Umbilical cord (tissue), 1 donor: ENCODE measurements at regions not wholly inside any gene's neighbourhood (a gene's known extent, or its start where the extent isn't known, plus 50 kb on each side); places are given as distances from the start of the nearest gene placed in this dataset.

ENCODE experiments used
- DNase-seq: peaks from one replicate; pipeline ENCODE4 v3.0.0-alpha.2; 2015; ENCODE audit warnings: low spot score

DNA sequence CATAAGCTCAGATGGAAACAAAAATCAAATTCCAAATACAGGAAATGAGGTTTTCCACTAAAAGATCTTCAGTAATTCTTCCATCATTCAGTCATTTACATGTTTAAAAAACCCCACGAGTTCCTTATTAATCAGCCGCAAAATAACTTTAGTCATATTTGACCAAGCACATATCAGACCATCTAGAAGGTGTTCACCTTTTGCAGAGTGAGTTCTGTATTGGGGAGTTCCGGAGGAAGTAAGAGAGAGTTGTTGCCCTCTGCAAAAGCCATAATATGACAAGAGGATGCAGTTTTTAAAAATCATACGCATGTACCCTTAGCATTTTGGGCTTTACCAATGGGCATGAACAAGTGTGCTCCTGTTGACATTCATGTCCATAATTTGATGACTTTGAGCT is 61.6 kb downstream of the CCR1 start:
- DNase-seq: no peak

DNA sequence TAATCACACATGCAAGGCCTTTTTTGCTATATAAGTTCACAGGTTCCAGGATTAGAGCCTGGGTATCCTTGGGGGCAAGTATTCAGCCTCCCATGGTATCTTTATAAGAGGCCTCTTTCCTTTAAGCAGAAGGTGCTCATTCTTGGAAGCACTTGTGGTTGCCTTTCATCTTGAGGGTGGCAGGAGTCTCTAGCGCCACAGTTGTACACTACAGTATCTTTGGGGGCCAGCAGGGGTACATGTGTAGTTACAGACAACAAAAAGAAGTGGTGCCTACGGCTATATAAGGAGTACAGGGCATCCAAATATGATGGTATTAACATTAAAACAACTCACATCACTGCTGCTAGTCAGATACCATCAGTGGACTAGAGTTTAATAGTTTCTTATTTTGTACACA is 62.1 kb downstream of the CCR1 start:
- DNase-seq: no peak

DNA sequence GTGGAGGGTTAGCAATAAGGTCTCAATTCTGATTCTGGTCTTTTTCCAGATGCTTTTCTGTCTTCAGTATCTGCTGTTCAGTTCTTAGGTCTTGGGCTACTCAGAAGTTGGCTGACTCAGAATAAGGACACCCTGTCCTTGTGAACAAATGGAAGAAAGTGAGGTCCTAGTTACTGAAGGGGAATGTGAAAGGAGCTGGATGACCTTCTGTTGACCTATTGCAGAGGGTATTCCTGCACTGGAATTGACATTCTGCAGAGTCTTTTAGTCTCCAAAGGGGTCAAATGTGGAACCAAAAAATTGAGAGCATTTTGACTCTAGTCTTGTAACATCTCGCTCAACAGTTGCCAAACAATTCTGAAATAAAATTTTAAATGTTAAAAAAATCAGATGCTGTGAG is 63.0 kb downstream of the CCR1 start:
- DNase-seq: no peak

DNA sequence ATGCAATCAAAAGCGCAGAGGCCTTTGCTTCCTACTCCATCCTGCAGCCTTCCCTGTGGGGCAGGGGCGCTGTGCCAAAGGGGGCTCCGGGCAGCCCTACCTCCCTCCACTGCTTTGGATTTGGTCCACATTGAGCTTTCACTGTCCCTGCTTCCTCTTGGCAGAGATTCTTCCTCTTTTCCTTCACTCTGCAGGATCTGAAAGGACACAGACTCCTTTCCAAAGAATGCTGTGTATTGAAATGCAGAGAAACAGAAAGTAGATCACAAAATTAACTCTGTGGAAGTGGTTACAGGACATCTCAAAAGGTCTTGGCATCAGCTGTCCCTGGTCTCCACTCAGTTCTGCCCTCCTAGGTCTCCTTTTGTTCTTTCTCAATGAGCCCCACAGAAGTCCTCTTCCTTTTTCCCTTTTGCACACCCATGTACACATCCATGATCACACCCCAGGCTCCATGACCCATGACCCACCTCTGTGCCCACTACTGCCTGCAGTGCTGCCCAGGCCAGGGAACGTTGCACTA is 64.1 kb downstream of the CCR1 start:
- peak; percentile 47 for DNase-seq

DNA sequence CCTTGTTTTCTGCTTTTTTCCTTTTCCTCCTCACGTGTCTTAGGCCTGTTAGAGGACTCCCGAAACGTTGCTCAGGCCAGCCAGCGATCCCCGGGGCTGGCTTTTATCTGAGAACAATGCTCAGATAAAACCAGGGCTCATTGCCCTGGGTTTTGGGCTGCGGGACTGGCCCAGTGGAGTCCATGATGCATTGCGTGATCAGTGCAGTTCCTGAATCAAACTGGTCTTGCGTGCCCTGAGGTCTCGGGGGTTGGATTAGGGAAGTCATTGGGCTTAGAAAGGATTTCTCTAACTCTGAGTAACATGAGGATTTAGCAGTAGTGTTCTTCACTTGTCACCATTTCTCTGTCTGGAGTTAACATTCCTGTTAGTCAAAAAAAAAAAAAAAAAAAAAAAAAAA is 66.3 kb downstream of the CCR1 start:
- no peak for DNase-seq

DNA sequence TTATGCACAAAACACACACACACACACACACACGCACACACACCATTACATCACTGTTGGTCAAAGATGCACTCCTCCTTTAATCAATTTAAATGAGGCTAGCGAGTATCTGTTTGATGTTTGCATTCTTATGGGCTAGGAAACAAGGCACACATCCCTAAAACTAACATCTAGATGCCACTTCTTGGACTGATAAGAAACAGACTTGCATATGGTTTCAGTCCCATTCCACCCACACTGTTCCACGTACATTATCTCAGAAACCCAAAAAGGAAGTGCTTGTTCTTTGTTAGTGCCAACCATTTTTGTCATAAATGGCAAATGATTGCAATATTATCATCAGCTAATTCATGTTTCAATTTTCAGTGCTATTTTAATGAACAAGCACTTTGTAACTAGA is 69.5 kb downstream of the CCR1 start:
- DNase-seq: no peak

DNA sequence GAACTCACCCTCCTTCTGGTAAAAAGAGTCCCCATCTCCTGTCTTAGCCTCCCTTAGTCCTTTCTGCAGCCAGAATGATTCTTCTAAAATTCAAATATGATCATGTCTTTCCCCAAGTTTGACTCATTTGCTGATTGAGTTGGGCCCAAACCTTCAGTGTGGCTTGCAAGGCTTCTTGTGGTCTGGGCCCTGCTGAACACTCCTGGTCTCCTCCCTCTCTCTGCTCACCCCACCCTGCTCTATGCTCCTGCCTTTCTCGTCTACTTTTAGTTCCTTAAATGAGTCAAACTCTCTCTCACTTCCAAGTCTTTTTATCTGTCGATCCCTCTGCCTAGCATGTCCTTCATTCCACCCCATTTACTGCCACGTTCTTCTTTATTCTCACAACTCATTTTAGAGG is 72.6 kb downstream of the CCR1 start:
- DNase-seq: no peak

DNA sequence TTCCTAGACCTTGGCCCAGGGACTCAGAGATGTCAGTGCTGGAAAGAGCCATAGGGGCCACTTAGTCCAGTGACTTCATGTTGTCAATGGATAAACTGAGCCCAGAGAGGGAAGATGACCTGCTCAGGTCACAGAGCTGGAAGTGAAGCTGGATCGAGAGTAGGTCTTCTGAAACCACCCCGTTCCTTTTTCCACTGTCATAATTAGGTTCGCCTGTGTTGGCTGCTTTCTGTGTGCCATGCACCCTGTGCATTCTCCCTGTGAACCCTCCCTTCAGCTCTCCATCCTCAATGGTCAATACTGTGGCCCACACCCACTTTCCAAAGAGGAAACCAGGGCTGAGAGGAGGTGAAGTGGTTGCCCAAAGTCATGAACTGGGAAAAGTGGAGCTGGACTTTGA is 74.8 kb downstream of the CCR1 start:
- no peak for DNase-seq

DNA sequence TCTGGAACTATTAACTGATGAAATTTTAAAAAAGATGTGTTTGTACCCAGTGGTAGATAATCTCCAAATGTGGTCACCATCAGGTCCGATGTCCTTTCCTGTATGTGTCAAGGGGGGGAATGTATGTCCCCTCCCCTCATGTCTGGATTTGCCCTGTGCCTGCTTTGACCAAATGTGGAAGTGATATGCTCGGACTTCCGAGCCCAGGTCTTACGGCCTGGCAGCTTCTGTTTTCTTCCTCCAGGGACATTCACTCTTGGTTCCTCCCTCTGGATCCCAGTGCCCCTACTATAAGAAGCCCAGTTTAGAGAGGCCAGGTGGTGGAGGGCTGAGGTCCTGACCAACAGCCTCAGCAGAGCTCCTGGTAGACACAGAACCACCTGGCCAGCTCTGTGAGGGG is 75.5 kb downstream of the CCR1 start:
- DNase-seq: no peak

DNA sequence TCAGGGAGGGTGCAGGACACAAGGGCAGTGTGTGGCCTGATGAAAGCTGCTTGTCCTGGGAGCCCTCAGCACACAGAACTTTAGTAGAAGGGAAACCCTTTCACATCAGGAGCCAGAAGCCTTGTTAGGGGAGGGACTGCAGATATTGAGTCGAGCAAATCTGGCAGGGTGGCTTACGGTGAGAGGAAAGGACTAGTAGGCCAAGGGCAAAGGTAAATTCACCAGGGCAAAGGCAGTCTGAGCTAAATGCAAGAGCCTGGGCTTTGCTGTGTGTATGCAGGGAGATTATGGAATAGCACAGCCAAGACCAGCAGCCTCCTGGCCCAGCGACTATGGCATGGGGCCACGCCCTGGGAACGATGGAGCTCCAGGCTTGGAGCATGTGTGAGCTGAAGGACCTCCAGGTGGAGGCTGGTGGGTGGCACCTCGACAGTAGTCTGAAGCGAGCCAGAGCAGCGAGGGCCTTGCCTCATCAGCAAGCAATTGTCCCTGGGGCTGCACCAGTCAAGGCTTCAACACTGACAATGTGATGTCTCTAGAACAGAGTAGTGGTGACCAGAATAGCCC is 76.1 kb downstream of the CCR1 start:
- DNase-seq: no peak

DNA sequence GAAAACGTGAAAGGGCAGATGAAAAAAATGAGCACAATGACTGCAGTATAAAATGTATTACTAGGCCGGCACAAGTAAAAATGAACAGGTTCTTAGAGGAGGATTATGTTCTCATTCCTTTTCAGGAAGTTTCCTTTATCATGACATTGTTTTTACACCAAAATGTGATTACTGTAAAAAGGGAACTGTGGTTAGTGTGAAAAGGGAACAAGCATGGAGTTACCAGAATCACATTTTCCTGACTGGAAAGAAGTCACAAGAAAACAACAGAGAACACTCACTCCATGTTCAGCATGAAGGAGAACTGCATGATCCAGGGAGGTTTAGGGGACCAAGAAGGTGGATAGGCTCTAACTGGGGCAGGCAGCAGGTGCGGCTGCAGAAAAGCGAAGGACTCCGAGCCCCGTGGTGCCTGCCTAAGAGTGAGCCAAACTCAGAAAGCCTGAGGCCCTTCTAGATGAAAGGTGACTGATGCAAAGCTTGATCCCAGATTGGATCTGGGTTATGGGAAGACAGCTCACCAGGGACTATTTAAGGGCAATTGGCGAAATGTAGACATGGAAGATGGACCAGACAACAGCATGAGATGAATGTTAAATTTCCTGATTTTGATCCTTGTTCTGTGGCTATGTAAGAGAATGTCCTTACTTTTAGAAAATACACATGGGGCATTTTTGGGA is 77.3 kb downstream of the CCR1 start:
- DNase-seq: no peak

DNA sequence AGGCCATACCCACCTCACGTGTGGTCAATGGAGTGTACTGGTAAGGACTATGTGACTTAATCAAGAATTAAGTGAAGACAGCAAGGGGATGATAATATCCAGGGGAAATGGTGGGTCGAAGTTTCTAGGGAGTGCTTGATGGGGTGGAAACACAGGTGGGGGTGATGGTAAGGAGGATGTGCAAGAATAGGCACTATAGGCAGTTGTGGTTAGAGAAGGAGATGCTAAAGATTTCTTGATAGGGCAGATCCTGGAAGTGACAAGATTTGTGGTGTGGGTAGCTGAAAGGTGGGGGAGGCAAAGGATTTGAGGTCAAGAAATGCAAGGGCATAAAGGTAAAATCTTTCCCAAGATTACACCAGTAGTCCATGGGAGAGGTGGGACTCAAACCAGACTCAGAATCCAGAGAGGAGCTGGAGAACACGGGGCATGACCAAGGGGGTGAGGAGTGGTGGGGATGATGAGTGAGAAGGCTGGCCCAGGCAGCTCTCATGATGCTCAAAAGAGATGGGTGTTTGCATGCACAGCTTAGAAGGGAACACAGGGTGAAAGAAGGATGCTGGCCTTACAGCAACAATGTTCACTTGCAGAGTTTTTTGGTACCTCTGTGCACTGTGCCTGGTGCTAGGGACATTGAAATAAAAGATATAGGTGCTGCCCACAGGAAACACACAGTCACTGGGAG is 78.4 kb downstream of the CCR1 start:
- DNase-seq: no peak

DNA sequence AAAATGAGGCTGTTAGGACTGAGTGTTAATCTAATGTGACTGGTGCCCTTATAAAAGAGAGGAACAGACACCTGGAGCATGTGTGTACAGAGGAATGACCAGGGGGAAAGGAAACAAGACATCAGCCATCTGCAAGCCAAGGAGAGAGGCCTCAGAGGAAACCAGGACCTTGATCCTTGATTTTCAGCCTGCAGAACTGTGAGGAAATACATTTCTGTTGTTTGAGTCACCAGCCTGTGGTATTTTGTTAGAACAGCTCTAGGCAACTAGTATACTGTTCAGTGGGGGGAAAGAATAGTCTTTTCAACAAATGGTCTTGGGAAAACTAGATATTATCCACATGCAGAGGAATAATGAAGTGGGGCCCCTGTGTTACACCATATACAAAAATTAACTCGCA is 80.6 kb downstream of the CCR1 start:
- peak; percentile 58 for DNase-seq

DNA sequence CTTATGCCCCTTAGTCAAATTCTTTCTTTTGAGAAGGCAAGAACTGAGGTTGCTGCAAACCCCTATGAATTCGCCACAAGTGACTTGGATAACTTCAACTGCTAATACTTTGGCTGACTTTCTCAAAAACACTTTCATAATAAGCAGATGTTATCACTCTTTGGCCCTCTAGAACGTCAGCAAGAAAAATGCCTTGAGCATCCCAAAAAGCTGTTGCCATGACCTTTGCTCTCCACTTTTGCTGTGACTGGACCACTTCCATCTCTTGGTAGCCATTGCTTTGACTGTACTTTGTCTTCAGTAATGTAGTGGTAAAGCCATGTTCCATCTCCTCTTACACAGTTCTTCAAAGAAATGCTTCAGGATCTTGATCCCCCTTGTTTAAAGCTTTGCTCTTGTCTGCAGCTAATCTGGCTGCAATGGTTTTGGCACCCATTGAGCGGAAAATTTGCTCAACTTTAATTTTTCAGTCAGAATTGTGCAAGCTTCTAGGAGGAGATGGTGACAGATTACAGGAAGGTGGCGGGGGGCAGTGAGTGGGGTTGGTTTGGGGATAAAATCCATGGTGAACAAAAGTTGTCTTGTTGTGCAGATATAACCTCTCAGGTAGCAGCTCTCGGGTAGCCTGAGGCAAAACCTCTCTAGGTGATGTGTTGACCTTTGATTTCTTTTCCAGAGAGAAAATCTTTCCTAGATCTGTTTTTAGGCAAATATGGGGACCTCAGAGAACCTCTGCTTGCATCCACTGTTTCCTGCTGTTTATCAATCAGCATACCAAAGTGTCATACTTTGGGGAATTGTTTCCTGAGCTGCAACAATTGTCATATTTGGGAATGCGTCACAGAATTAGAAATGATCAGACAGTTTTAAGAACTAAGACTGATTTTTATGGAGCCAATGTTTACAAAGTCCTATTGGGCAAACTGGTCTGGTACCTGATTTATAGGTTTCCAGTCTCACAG is 83.6 kb downstream of the CCR1 start:
- no peak for DNase-seq

DNA sequence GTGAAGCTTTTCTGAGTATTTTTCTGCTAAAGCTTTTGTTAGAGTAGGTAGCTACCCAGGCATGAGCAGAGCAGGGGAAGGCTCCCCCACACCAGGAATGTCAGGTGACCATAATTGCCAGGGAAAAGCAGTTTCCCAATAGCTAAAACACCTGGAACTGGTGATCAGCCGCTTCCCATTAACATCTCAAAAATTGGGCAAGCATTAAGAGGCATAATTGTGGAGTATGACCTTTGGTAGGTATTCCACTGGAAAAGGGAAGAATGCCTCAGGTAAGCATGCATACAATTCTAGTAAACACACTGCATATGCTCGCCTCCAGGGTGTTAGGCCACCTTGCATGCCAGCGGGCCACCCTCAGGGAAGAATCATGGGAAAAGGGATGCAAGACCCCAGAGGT is 84.5 kb downstream of the CCR1 start:
- DNase-seq: no peak

DNA sequence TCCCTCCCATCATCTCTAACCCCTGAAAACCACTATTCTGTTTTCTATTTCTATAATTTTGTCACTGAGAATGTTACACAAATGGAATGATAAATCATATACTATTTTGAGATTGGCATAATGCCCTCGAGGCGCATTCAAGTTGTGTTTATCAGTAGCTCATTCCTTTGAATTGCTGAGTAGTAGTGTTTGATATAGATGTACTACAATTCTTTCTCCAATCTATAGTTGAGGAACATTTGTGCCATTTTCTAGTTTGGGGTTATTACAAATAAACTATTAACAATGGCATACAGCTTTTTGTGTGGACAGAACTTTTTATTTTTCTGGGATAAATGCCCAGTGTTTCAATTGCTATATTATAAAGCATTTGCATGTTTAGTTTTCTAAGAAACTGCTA is 86.0 kb downstream of the CCR1 start:
- no peak for DNase-seq

DNA sequence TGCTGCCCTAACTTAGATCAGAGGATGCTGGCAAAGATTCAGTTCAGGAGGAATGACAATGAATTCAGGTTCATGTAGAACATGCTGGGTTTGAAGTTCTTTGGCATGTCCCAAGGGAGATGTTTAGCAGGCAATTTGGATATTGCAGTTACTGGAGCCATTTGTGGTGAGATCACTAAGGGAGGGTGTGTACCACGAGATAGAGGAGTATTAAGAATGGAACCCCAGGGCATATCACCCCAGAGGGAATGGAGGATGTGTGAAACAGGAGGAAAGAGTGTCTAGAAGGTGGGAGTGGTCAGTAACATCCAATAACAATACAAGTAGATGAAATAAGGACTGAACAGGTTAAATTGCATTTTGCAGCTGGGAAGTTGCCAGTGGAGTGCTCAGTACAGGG is 87.1 kb downstream of the CCR1 start:
- DNase-seq: no peak

DNA sequence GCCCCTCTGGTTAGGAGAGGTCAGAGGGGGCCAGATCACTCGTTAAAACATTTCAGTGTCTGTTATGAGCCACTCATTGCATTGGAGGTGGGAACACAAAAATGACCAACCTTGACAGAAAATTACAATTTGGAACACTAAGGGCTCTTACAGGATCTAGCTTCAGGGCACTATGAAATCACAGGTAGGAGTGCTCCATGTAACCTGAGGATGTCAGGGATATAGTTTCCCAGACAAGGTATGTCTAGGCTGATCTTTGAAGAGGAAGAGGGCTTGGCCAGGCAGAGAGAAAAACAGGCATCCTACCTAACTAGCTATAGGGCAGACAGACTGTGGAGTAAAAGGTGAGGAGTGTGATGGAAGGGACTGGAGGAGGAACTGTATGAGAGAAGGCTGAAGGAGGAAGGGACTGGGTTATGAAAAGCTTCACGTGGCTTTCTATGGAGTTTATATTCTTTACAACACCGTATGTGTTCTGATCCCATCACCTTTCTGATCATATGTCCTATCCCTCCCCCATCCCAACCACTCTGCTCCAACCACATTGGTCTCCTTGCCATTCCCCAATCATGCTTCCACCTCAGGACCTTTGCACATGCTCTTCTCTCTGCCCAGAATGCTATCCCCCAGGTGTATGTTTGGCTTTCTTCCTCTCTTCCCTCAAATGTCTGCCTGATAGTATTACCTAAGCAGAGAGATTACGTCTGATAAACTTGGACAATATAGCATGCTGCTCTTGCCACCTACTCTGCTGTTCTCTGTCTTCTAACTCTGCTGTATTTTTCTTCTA is 88.2 kb downstream of the CCR1 start:
- DNase-seq: no peak

DNA sequence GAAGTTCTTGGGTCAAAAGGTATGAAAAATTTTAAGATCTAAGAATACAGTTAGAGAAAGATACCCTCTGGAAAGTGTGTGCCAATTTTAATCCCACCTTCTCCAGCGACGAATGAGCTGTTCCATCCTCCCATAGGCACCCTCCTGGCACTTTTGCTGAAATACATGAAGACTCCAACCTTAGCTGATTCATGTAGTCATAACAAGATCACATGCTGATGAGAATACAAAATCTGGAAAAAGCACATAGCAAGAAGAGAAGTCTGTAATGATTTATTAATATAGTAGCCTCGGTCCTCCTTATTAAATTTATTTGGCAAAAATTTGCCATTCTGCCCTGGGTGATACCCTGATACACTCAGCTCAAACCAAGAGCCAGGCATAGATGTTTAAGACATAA is 88.9 kb downstream of the CCR1 start:
- DNase-seq: no peak

DNA sequence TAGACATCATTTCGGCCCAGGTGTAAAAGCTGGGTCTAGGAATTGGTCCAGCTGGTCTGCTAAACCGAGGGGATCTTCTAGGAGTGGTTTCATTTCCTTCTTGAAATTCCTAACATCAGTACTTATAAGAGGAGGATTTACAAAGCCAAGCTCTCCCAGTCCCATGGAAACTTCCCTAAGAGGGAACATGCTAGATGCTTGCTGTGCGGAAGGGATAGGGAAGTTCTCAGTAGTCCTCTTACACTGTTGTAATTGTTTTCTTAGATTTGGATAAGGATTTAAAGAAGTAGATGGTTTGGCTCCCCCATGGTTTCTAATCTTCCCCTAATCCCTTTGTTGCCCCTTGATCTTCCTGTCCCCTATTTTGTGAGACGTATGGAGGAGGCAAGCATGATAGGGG is 89.7 kb upstream of the XCR1 start:
- no peak for DNase-seq

DNA sequence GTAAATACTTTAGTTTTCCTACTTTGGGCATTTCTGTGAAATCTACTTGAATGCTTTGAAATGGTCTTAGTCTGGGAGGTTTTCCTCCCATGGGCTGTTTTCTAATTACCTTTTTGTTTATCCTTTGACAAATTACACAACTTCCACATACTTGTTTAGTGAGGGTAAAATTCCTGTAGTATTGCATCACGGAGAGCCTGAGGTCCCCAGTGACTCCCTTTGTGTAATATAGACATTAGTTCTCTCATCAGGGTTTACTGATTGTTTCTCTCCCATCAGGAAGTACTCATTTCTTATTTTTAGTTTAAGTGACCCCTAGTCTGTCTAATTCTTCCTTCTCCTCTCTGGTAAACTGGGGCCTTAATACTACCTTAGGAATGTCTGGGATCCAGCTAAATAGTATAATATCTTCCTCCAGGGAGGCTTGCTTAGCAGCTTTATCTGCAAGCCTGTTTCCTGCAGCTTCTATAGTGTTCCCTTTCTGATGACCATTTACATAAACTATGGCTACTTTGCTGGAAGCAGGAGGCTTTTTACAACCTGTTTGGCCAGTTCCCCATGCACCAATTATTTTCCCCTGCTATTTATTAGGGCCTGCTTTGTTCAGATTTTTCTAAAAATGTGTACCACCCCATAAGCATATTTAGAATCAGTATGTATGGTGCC is 87.2 kb upstream of the XCR1 start:
- DNase-seq: no peak
